ENCODE measurements at regions not wholly inside any gene's neighbourhood (a gene's known extent, or its start where the extent isn't known, plus 50 kb on each side); places are given as distances from the start of the nearest gene placed in this dataset.
"Not testable (repeated sequence)": the region's sequence is repeated elsewhere in the genome, so short reads cannot be mapped to it uniquely, and the experiment has no call there.

DNA sequence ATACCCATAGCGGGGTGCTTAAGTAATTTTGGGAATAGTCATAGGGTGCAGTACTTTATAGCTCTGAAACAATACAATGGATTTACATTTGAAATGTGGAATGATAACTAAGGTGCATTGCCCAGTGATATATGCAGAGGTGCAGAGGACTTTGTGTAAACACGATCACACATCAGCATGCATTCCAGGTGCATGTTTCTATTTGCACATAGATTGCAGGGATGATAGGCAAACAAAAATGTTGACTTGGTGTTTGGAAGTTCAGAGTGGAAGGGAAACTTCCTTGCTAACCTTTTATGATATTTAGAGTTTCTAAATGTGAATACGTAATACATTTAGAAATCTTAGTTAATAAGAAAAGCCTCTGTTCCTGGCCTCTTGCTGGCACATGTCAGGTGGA is 941.5 kb downstream of the TUBA3C start:
- not testable (repeated sequence) for TF ChIP-seq ESRRA (IDR thresholded peaks at IDR 0.05; ENCODE audit: borderline replicate concordance, low read depth); MAFF (IDR thresholded peaks at IDR 0.05; ENCODE audit: low read length); ZBTB7A (IDR thresholded peaks at IDR 0.05; ENCODE audit: borderline replicate concordance, control insufficient read depth, low read depth, low read length); ZNF24 (IDR thresholded peaks at IDR 0.05); BDP1 (IDR thresholded peaks at IDR 0.05; ENCODE audit: insufficient read depth, insufficient read length)

All from K562 (cell line).